ENCODE measurements at regions not wholly inside any gene's neighbourhood (a gene's known extent, or its start where the extent isn't known, plus 50 kb on each side); places are given as distances from the start of the nearest gene placed in this dataset.

DNA sequence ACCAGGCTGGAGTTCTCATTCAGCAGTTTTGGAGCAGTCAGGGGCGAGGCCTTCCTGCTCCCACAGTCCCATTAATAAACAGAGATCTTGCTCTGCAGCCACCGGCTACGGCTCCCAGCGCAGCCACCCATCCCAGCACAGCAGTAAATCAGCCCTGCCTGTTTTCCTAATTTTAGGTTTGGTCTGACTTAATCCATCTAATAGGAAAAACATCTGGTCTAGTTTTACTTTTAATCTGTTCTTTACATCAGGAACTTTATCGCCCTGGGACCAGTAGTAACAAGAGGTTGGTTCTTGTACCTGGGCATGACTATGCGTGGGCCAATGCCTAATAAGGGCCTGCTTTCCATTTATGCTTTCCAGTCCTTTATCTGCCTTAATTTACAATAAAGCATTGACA is 264.0 kb upstream of the DPH6 start:
- TF ChIP-seq CTCF (conservative IDR thresholded peaks at IDR 0.05): no peak

GRCh38 chr15:35813573-35813972 is 267.6 kb upstream of the DPH6 start:
- H3K27ac ChIP-seq: no peak overlapping the region
- no peak for TF ChIP-seq CTCF (conservative IDR thresholded peaks at IDR 0.05)

More for the DNA sequence above, 264.0 kb upstream of the DPH6 start:
- H3K27ac ChIP-seq: no peak overlapping the region

- no peak overlapping the region for H3K27ac ChIP-seq
- no peak for TF ChIP-seq CTCF (conservative IDR thresholded peaks at IDR 0.05)
Observed at GRCh38 chr15:35818846-35819245, 272.9 kb upstream of the DPH6 start.

- TF ChIP-seq CTCF (conservative IDR thresholded peaks at IDR 0.05): no peak
- no peak overlapping the region for H3K27ac ChIP-seq
Observed at GRCh38 chr15:35822153-35822552, 276.2 kb upstream of the DPH6 start.

DNA sequence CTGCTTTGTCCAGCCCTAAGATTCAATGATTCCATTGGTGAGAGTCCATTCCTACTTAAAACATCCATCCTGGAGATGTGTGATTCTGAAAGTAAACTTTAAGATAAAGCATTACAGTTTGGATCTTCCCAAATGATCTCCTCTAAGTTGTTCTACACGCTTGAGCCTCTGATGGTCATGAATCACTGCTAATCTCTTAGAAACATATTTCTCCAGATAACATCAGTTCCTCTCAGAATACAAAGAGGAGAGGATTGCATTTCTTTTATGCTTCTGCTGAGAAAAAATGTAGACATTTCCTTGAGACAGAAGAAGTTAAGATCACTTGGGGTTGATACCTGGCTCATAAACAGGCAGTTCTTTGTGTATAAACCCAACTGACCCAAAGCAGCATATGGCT is 281.2 kb upstream of the DPH6 start:
- no peak overlapping the region for H3K27ac ChIP-seq
- no peak for TF ChIP-seq CTCF (conservative IDR thresholded peaks at IDR 0.05)

DNA sequence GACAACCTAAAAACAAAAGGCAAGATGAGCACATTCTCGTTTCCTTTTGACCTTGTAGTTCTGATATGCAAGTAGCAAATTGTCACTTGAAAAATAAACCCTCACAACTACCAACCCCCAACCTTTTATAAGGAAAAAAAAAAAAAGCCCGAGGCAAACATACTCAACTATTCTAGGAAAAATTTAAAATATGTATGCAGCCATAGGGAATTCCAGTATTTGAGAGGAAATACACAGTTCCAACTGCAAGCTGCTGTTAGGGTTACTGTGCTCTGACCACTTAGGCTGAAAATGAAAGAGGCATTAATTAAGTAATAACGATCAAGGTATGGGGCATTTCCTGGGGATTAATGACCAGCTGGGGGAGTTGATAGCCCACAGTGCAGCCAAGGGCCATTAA is 281.9 kb upstream of the DPH6 start:
- TF ChIP-seq CTCF (conservative IDR thresholded peaks at IDR 0.05): no peak
- H3K27ac ChIP-seq: no peak overlapping the region

DNA sequence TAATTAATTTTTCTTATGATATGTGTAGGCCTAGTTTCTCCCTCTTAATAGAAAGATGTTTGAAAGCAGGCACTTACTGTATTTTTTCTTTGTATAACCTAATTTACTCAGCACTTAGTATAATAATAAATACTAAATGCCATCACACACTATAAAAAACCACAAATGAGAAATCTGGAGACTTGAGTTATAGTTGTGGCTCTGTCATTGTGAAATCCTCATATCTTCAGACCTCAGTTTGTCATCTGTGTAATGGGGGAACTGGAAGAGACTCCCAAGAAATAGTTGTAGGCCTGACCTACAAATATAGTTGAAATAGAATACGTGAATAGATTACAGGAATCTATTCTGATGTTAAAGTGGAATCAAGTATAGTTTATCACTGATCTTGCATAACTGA is 287.6 kb upstream of the DPH6 start:
- no peak for TF ChIP-seq CTCF (conservative IDR thresholded peaks at IDR 0.05)
- H3K27ac ChIP-seq: no peak overlapping the region
